MM.1S (cell line): ENCODE measurements at regions not wholly inside any gene's neighbourhood (a gene's known extent, or its start where the extent isn't known, plus 50 kb on each side); places are given as distances from the start of the nearest gene placed in this dataset.
A peak's percentile ranks its signal among the peaks of the same experiment; 100 is the strongest.
"Not testable (repeated sequence)": the region's sequence is repeated elsewhere in the genome, so short reads cannot be mapped to it uniquely, and the experiment has no call there.

ENCODE experiments used
- DNase-seq: peaks from one replicate; pipeline ENCODE4 v3.0.0-alpha.2; 2015
- H2AFZ ChIP-seq: fragments of 300-600 bp; sonication (generic); 2 replicates; pipeline ENCODE4 v1.6.0; 2016; ENCODE audit warnings: antibody characterized with exemption, low read length
- H3F3A ChIP-seq: fragments of 300-600 bp; sonication (generic); 2 replicates; pipeline ENCODE4 v1.6.1; 2016; ENCODE audit warnings: mild to moderate bottlenecking, antibody characterized with exemption, low read length, moderate library complexity, mixed read lengths; ENCODE audit not compliant: insufficient read depth
- H3K27ac ChIP-seq: fragments of 300-600 bp; sonication (generic); 2 replicates; pipeline ENCODE4 v1.5.1; 2016; ENCODE audit warnings: mild to moderate bottlenecking, low read length
- H3K27me3 ChIP-seq: fragments of 300-600 bp; sonication (generic); replicated peaks from 2 replicates; pipeline ENCODE4 v1.6.0; 2016; ENCODE audit warnings: low read length; ENCODE audit not compliant: insufficient read depth
- H3K36me3 ChIP-seq: fragments of 300-600 bp; sonication (generic); replicated peaks from 2 replicates; pipeline ENCODE4 v1.6.1; 2016; ENCODE audit warnings: mild to moderate bottlenecking, low read length, mixed read lengths; ENCODE audit not compliant: insufficient read depth
- H3K4me1 ChIP-seq: fragments of 300-600 bp; sonication (generic); 2 replicates; pipeline ENCODE4 v1.6.1; 2016; ENCODE audit warnings: low read length, mixed read lengths
- H3K4me2 ChIP-seq: fragments of 300-600 bp; sonication (generic); 2 replicates; pipeline ENCODE4 v1.6.0; 2016; ENCODE audit warnings: low read depth, low read length
- H3K4me3 ChIP-seq: fragments of 300-600 bp; sonication (generic); 2 replicates; pipeline ENCODE4 v1.5.1; 2016; ENCODE audit warnings: low read length, mixed read lengths
- H3K79me2 ChIP-seq: fragments of 300-600 bp; sonication (generic); 2 replicates; pipeline ENCODE4 v1.6.1; 2016; ENCODE audit warnings: mixed run types, low read length, mixed read lengths
- H3K9ac ChIP-seq: fragments of 300-600 bp; sonication (generic); 2 replicates; pipeline ENCODE4 v1.6.1; 2016; ENCODE audit warnings: low read length, mixed read lengths
- H3K9me2 ChIP-seq: fragments of 300-600 bp; sonication (generic); replicated peaks from 2 replicates; pipeline ENCODE4 v1.6.1; 2016; ENCODE audit warnings: mild to moderate bottlenecking, low read length, mixed read lengths; ENCODE audit not compliant: insufficient read depth
- H3K9me3 ChIP-seq: fragments of 300-600 bp; sonication (generic); replicated peaks from 2 replicates; pipeline ENCODE4 v1.6.1; 2016; ENCODE audit warnings: mild to moderate bottlenecking, low read length, mixed read lengths; ENCODE audit not compliant: insufficient read depth
- H4K20me1 ChIP-seq: fragments of 300-600 bp; sonication (generic); 2 replicates; pipeline ENCODE4 v1.6.1; 2016; ENCODE audit warnings: mild to moderate bottlenecking, low read length, moderate library complexity, mixed read lengths; ENCODE audit not compliant: insufficient read depth
- CTCF ChIP-seq: fragments of 300-600 bp; sonication (generic); IDR thresholded peaks from 2 replicates; pipeline ENCODE4 v1.5.1; 2016; ENCODE audit warnings: antibody characterized with exemption, low read length, mixed read lengths
- EZH2 ChIP-seq: fragments of 300-600 bp; sonication (generic); optimal IDR thresholded peaks from 2 replicates; pipeline ENCODE3; 2017; ENCODE audit warnings: low read depth, mild to moderate bottlenecking, antibody characterized with exemption, low read length, mixed read lengths
- EZH2phosphoT487 ChIP-seq: fragments of 300-600 bp; sonication (generic); IDR thresholded peaks from 2 replicates; pipeline ENCODE4 v1.6.1; 2018; ENCODE audit warnings: antibody characterized with exemption, low read length

GRCh38 chr17:77634710-77635109 lies 323.8 kb upstream of the TNRC6C start:
- peak; percentile 95 for DNase-seq
- Histone ChIP-seq H3K4me3 (no peak overlapping the region), H3K27ac (peak overlapping the region; percentile 79), H3K36me3 (no peaks in the 10 kb centered on the region), H3K4me2 (peak overlapping the region; percentile 11; the same call in 1 of the 2 replicates), H3K9me3 (no peaks in the 10 kb centered on the region), H4K20me1 (no peaks in the 10 kb centered on the region), H2AFZ (peak overlapping the region; percentile 43), H3F3A (no peaks in the 10 kb centered on the region), H3K9me2 (no peaks in the 10 kb centered on the region), H3K4me1 (peaks cover 20% of the 10 kb centered on the region), H3K27me3 (no peaks in the 10 kb centered on the region), H3K9ac (peak overlapping the region; percentile 30), H3K79me2 (no peaks in the 10 kb centered on the region)
- TF ChIP-seq EZH2phosphoT487 (no peak), CTCF (peak; percentile 27), EZH2 (no peak)

- Histone ChIP-seq H3F3A (no peaks in the 10 kb centered on the region), H3K9me2 (no peaks in the 10 kb centered on the region), H3K36me3 (no peaks in the 10 kb centered on the region), H4K20me1 (no peaks in the 10 kb centered on the region), H3K4me1 (peaks cover 20% of the 10 kb centered on the region), H2AFZ (peak overlapping the region; percentile 43), H3K4me2 (no peak overlapping the region), H3K79me2 (no peaks in the 10 kb centered on the region), H3K9ac (peak overlapping the region; percentile 30), H3K9me3 (no peaks in the 10 kb centered on the region), H3K27ac (peak overlapping the region; percentile 79), H3K4me3 (no peak overlapping the region), H3K27me3 (no peaks in the 10 kb centered on the region; the same call in 1 of the 2 replicates)
- TF ChIP-seq EZH2phosphoT487 (no peak), CTCF (no peak)
- DNase-seq = no peak
Measured at GRCh38 chr17:77635176-77635575, 323.3 kb upstream of the TNRC6C start.

- peaks cover 20% of the 10 kb centered on the region for H3K4me1 ChIP-seq
- H3F3A ChIP-seq, H3K4me3 ChIP-seq, H3K27me3 ChIP-seq, H3K36me3 ChIP-seq, H3K9me2 ChIP-seq, H4K20me1 ChIP-seq, H2AFZ ChIP-seq, H3K9me3 ChIP-seq, H3K27ac ChIP-seq, H3K9ac ChIP-seq, H3K79me2 ChIP-seq, DNase-seq, H3K4me2 ChIP-seq: not testable (repeated sequence)
Measured at GRCh38 chr17:77635785-77636184, 322.7 kb upstream of the TNRC6C start.

GRCh38 chr17:77636835-77637817 lies 321.4 kb upstream of the TNRC6C start:
- Histone ChIP-seq H3K27me3 (no peaks in the 10 kb centered on the region; the same call in 1 of the 2 replicates), H3K9me2 (no peaks in the 10 kb centered on the region), H3K9me3 (no peaks in the 10 kb centered on the region), H3K4me3 (no peak overlapping the region), H4K20me1 (no peaks in the 10 kb centered on the region), H3K9ac (no peak overlapping the region), H2AFZ (no peak overlapping the region), H3K79me2 (no peaks in the 10 kb centered on the region), H3F3A (no peaks in the 10 kb centered on the region), H3K4me2 (no peak overlapping the region), H3K27ac (no peak overlapping the region), H3K36me3 (no peaks in the 10 kb centered on the region), H3K4me1 (peaks cover 20% of the 10 kb centered on the region)
- TF ChIP-seq CTCF = no peak
- no peak for TF ChIP-seq EZH2phosphoT487
- no peak for TF ChIP-seq EZH2
- no peak for DNase-seq
